Chondrocyte (in vitro differentiated cells): ENCODE measurements at regions not wholly inside any gene's neighbourhood (a gene's known extent, or its start where the extent isn't known, plus 50 kb on each side); places are given as distances from the start of the nearest gene placed in this dataset.

ENCODE experiments used
- DNase-seq: peaks from one replicate; pipeline ENCODE4 v3.0.0; 2021; ENCODE audit warnings: mixed read lengths, low spot score
- H3K27ac Mint-ChIP-seq: one replicate; pipeline ENCODE4 v1.8.0; 2021; ENCODE audit warnings: mild to moderate bottlenecking, moderate library complexity, mixed read lengths; ENCODE audit not compliant: unreplicated experiment
- H3K27me3 Mint-ChIP-seq: 2 replicates; pipeline ENCODE4 v1.8.0; 2021; ENCODE audit warnings: low read depth, mixed read lengths
- H3K36me3 Mint-ChIP-seq: 2 replicates; pipeline ENCODE4 v1.8.0; 2021; ENCODE audit warnings: low read depth, mixed read lengths
- H3K4me1 Mint-ChIP-seq: 2 replicates; pipeline ENCODE4 v1.8.0; 2021; ENCODE audit warnings: low read depth, mild to moderate bottlenecking, mixed read lengths
- H3K4me3 Mint-ChIP-seq: one replicate; pipeline ENCODE4 v1.8.0; 2021; ENCODE audit warnings: mild to moderate bottlenecking, moderate library complexity, mixed read lengths; ENCODE audit not compliant: unreplicated experiment
- H3K9me3 Mint-ChIP-seq: 2 replicates; pipeline ENCODE4 v1.8.0; 2021; ENCODE audit warnings: low read depth, mixed read lengths
- TF ChIP-seq, protein P1 (sequence below): fragments of 200-600 bp; sonication (generic); IDR thresholded peaks from 2 replicates; pipeline ENCODE4 v1.5.0; 2021; ENCODE audit warnings: antibody characterized with exemption, mild to moderate bottlenecking, moderate library complexity

DNA sequence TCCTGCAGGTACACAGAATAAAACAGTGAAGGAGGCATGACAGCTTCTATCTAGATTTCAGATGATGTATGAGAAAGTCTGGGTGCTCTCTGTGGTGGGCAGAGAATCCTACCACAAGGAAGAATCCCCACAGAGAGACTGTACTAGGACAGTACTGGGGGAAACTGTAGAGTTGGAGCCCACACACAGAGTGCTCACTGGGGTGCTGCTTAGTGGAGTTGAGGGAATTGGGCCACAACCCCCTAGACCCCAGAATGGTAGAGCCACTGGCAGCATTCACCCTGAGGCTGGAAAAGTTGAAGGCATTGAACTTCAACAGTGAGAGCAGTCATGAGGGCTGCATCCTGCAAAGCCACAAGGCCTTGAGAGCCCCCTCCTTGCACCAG is 62.2 kb upstream of the TNFRSF21 start:
- Mint-ChIP-seq H3K4me1 (no peaks in the 10 kb centered on the region), H3K4me3 (no peak overlapping the region), H3K27ac (no peak overlapping the region), H3K36me3 (no peaks in the 10 kb centered on the region), H3K9me3 (no peaks in the 10 kb centered on the region), H3K27me3 (no peaks in the 10 kb centered on the region)
- no peak for DNase-seq
- TF ChIP-seq, protein P1, sequence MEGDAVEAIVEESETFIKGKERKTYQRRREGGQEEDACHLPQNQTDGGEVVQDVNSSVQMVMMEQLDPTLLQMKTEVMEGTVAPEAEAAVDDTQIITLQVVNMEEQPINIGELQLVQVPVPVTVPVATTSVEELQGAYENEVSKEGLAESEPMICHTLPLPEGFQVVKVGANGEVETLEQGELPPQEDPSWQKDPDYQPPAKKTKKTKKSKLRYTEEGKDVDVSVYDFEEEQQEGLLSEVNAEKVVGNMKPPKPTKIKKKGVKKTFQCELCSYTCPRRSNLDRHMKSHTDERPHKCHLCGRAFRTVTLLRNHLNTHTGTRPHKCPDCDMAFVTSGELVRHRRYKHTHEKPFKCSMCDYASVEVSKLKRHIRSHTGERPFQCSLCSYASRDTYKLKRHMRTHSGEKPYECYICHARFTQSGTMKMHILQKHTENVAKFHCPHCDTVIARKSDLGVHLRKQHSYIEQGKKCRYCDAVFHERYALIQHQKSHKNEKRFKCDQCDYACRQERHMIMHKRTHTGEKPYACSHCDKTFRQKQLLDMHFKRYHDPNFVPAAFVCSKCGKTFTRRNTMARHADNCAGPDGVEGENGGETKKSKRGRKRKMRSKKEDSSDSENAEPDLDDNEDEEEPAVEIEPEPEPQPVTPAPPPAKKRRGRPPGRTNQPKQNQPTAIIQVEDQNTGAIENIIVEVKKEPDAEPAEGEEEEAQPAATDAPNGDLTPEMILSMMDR: no peak

- Mint-ChIP-seq H3K9me3 (no peaks in the 10 kb centered on the region), H3K27me3 (no peaks in the 10 kb centered on the region), H3K27ac (no peak overlapping the region), H3K4me3 (no peak overlapping the region), H3K4me1 (no peaks in the 10 kb centered on the region), H3K36me3 (no peaks in the 10 kb centered on the region)
- no peak for DNase-seq
- TF ChIP-seq, protein P1: no peak
Observed at GRCh38 chr6:47372318-47372717, 62.6 kb upstream of the TNFRSF21 start.

GRCh38 chr6:47375426-47375825 is 65.7 kb upstream of the TNFRSF21 start:
- Mint-ChIP-seq H3K36me3 (no peaks in the 10 kb centered on the region), H3K4me3 (no peak overlapping the region), H3K4me1 (no peaks in the 10 kb centered on the region), H3K27me3 (peaks cover 2% of the 10 kb centered on the region), H3K9me3 (no peaks in the 10 kb centered on the region), H3K27ac (no peak overlapping the region)
- DNase-seq: no peak
- TF ChIP-seq, protein P1: no peak

DNA sequence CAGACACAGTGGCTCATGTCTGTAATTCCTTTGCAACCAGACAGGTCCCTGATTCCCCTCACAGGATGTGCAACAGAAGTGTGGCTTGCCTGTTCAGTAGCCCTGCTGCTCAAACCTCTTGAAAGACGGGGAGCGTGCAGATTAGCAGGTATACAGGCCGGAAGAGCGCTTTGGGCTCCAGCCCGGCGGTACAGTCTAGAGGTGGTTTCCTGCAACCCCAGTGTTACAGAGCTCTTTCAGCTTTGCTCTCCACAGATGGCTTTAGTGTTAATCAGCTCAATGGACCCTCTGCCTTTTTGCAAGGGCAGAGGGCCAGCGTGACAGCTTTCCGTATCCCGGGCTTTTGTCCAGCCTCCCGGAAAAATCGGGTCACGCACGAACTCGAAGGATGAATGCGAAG is 67.2 kb upstream of the TNFRSF21 start:
- TF ChIP-seq, protein P1: no peak
- no peaks in the 10 kb centered on the region for H3K4me1 Mint-ChIP-seq
- H3K27me3 Mint-ChIP-seq: peaks cover 2% of the 10 kb centered on the region
- H3K9me3 Mint-ChIP-seq: no peaks in the 10 kb centered on the region
- H3K27ac Mint-ChIP-seq: no peak overlapping the region
- no peak overlapping the region for H3K4me3 Mint-ChIP-seq
- DNase-seq: no peak
- no peaks in the 10 kb centered on the region for H3K36me3 Mint-ChIP-seq

GRCh38 chr6:47377971-47378370 is 68.3 kb upstream of the TNFRSF21 start:
- no peaks in the 10 kb centered on the region for H3K4me1 Mint-ChIP-seq
- TF ChIP-seq, protein P1: no peak
- no peaks in the 10 kb centered on the region for H3K36me3 Mint-ChIP-seq

More at GRCh38 chr6:47377971-47378370, 68.3 kb upstream of the TNFRSF21 start:
- H3K27ac Mint-ChIP-seq: no peak overlapping the region
- no peaks in the 10 kb centered on the region for H3K9me3 Mint-ChIP-seq
- H3K27me3 Mint-ChIP-seq: peaks cover 2% of the 10 kb centered on the region
- H3K4me3 Mint-ChIP-seq: no peak overlapping the region
- no peak for DNase-seq
